ENCODE measurements at regions not wholly inside any gene's neighbourhood (a gene's known extent, or its start where the extent isn't known, plus 50 kb on each side); places are given as distances from the start of the nearest gene placed in this dataset.

- DNase-seq (ENCODE audit: low read depth), result peak; percentile 71
Measured at GRCh38 chr11:123302751-123303195, 107.7 kb upstream of the CLMP start.

DNA sequence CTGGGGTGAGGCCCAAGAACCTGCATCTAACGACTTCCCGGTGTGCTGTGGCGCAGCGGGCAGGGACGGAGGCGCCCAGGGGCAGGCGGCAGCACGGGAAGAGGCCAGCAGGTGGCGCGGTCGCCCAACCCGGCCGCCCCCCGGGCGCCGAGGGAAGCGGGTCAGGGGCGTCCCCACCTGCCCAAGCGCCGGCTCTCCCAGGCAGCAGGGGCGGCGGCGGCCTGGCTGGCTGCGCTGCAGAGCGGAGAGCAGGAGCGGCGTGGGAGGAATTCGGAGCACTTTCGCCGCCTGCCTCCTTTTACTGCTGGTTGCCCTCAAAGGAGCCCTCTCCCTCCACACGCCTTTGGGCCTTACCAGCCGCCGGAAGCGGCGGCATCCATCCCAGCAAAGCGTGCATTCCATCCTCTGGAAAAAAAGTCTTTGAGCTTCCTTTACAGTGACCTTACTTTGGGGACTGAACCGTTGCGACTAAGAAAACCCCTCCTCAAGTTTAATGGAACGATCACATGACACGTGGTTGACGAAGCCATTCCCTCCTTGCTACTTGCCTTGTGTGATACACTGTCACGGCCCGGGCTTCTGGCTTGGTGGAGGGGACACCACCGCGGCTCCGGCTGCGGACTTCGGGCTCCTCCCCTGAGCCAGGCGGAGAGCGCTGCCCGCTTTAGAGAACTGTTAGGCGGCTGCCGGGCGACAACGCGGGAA is 106.8 kb upstream of the CLMP start:
- DNase-seq (ENCODE audit: low read depth), result peak; percentile 33

- DNase-seq (ENCODE audit: low read depth), result peak; percentile 59
Measured at GRCh38 chr11:123301013-123301591, 106.1 kb upstream of the CLMP start.

DNA sequence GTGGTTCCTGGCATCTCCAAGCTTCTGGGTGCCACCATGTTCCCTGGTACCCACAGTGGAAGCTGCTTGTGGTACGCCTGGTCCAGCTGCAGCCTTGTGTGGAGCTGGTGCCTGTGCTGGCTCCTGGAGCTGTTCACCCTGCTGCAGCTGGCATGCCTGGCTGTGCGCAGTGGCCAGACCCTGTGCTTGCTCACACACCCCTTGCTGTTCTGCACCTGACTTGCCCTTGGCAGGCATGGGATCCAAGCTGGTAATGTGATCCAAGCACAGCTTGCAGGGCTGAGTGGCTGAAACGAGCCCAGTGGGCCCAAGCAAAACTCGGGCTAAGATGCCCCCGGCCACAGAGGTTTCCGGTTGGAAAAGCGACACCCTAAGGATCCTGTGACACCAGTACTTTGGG is 104.7 kb upstream of the CLMP start:
- DNase-seq (ENCODE audit: low read depth), result no peak

GRCh38 chr11:123298488-123299447 is 103.7 kb upstream of the CLMP start:
- no peak for DNase-seq (ENCODE audit: low read depth)

DNA sequence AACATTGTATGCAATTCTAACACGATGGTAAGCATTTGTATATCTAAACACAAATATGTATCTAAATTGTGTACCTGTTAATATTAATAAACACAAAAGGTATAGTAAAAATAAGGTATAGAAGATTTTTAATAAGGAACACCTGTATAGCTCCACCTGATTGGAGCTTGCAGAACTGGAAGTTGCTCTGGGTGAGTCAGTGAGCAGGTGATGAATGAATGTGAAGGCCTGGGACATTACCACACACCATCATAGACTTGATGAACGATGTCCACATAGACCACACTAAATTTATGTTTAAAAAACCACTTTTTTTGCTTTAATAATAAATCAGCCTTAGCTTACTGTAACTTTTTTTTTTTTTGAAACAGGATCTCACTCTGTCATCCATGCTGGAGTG is 97.6 kb upstream of the CLMP start:
- DNase-seq (ENCODE audit: low read depth), result no peak

- no peak for DNase-seq (ENCODE audit: low read depth)
Measured at GRCh38 chr11:123291201-123291869, 96.3 kb upstream of the CLMP start.

DNA sequence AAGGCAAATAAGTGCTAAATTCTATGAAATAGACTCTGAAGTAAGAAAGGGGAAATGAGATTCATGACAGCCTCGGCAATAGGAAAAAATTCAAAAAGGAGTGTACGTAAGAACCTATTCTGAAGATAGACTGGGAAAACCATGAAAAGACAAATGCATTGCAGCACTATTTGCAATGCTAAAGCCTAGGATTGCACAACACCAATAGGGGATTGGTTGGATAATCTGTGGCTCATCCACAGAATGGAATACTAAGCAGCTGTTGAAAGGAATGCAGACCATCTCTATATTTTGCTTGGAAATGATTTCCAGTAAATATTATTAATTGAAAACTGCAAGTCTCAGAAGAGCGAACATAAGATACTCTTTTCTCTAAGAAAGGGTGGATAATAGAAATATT is 91.7 kb upstream of the CLMP start:
- peak; percentile 53 for DNase-seq (ENCODE audit: low read depth)

DNA sequence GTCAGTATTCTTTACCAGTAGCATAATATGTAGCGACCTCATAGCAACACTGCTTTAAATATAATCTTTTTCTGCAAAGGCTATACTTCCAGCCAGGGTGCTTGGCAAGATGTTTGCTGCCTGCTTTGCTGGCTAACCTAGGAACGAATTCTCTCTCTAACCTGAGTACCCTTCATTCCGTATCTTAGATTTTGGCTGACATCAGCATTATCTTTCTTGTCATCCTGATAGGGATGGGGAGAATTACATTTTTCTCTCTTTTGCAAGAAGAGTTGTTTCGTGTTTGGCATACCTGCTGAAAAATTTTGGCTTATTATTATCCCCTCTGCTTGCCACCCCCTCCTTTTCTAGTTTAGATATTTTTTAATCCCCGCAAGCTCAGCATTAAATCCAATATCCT is 91.2 kb upstream of the CLMP start:
- DNase-seq (ENCODE audit: low read depth), result no peak

DNA sequence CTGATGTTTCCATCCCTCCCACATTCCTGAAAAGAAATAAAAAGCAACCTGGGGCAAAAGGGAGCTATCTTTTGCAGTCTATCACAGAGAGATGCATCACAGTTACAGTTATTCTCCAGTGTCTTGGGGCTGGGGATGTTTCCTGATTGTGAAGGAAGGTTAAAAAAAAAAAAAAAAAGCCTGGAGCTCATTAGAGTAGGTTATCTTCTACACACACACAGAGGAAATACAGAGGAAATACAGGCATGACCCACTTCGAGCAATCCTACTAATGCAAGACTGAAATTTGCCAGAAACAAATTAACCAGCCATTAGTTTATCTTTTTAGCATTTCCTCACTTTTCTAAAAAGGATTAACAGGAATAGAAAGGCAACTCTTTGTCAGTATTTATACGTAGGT is 89.4 kb upstream of the CLMP start:
- no peak for DNase-seq (ENCODE audit: low read depth)

DNA sequence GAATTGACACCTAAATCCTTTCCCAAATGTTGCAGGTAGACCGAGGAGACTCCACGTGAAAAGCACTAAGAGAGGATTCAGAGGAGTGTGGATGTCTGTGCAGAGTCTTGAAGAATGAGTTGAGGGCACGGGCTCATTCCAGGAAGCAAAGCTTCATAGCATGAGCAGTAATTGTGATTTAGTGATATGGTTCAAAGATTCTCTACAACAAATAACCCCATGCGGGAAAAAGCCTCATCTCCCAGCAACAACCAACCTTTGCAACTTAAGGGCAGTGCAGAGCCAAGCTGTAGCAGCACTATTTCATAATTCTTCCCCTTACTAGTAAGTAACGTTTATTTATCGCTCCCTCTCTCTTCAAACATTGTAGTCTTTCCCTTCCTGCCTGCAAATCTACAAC is 87.5 kb upstream of the CLMP start:
- DNase-seq (ENCODE audit: low read depth), result no peak

- DNase-seq (ENCODE audit: low read depth), result no peak
Measured at GRCh38 chr11:123273616-123274015, 78.6 kb upstream of the CLMP start.

- no peak for DNase-seq (ENCODE audit: low read depth)
Measured at GRCh38 chr11:123272565-123272964, 77.5 kb upstream of the CLMP start.

DNA sequence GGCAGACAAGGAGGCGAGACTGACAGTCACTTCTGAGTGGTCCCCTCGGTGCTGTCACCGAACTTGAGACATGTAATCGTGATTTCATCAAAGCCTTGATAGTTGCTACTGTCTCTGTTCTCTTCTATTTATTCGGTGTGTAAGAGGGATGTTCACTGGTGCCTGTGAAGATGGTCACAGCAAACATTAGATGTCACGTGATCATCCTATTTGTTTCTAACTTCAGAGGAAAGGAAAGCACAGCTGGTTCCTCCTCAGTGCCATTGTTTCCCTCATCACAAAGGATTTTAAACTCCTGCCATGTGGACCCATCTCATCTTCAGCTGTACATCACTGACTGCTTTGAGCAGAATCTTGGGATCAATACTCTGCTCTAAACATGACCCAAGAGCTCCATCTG is 73.1 kb upstream of the CLMP start:
- no peak for DNase-seq (ENCODE audit: low read depth)

GRCh38 chr11:123265951-123266350 is 70.9 kb upstream of the CLMP start:
- no peak for DNase-seq (ENCODE audit: low read depth)

DNA sequence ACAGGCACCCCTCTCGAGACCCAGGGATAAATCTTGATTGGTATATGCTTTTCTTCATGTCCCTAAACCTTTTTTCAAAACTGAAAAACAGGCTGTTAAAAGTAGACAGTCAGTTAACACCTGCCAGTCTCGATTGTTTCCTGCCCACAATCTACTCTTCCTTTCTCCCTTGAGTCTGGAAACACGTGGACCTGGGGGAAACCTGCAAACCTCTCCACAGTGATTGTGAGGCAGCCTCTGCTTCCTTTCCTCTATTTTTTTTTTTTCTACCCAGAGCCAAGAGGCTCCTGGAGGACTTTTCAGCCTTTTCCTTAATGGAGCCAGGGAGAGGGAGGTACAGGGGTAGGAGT is 69.4 kb upstream of the CLMP start:
- no peak for DNase-seq (ENCODE audit: low read depth)

GRCh38 chr11:123261345-123262106 is 66.5 kb upstream of the CLMP start:
- peak; percentile 68 for DNase-seq (ENCODE audit: low read depth)

DNA sequence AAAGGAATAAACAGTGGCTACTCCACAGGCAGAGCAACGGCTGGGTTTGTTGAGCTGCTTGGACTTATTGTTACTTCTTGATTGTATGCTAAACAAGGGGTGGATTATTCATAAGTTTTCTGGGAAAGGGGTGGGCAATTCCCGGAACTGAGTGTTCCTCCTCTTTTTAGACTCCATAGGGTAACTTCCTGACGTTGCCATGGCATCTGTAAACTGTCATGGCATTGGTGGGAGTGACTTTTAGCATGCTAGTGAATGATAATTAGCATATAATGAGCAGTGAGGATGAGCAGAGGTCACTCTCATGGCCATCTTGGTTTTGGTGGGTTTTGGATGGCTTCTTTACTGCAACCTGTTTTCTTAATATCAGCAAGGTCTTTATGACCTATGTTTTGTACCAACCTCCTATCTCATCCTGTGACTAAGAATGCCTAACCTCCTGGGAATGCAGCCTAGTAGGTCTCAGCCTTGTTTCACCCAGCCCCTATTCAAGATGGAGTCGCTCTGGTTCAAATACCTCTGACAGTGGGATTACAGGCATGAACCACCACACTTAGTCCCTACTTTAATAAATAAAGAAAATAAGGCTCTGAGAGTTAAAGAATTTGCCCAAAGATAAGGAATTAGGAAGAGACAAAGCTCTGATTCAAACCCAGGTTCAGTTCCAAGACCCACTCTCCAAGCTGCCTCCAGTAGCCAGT is 65.6 kb upstream of the CLMP start:
- DNase-seq (ENCODE audit: low read depth), result no peak

DNA sequence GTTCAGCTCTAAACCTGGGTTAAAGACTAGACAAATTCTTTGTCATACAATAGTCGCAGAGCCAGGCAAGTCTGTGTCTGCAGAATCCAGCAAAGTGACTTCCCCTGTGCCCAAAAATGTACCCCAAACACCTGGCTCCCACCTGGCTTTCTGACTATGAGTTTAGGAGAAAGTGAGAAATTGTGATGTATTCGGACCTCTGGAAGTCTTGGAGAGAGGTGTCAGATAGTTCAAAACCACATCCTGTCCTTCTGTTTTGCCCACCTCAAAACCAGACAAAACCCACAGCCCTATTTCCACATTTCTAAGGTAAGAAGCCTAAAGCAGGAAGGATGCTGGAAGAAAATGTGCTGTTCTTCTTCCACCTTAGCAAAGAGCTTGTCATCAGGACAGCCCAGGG is 63.8 kb upstream of the CLMP start:
- DNase-seq (ENCODE audit: low read depth), result no peak

DNA sequence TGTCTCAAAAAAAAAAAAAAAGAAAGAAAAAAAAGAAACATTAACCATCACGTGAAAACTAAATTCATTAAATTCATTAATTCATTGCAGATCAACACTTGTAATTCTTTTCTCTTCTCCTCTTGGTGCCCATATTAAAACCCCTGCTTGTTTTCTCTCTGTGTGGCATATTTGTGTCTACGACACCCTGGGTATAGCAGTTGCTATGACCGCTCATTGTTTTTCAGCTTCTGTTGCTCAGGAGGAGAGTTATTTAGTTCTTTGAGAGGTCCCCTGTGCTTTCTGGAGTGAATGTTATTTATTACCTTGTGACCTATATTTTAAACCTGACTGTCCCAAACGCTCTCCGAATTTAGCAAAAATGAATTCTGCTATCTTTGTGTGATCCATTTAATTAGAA is 62.3 kb upstream of the CLMP start:
- no peak for DNase-seq (ENCODE audit: low read depth)

GRCh38 chr11:123255909-123256308 is 60.9 kb upstream of the CLMP start:
- no peak for DNase-seq (ENCODE audit: low read depth)

All from iris pigment epithelial cell (primary cell).